Ovary (tissue), 3 donors: ENCODE measurements at regions not wholly inside any gene's neighbourhood (a gene's known extent, or its start where the extent isn't known, plus 50 kb on each side); places are given as distances from the start of the nearest gene placed in this dataset.

Experiments
- CTCF ChIP-seq, 3 donors: fragments of 450-650 bp in 2 of 3; fragments of 200-600 bp in 1 of 3; IDR thresholded peaks; one replicate each; pipeline versions ENCODE4 v1.5.1 to v1.8.0; 2016 to 2022; ENCODE audit warnings: antibody characterized with exemption in 3 of 3, mild to moderate bottlenecking in 1 of 3
- POLR2A ChIP-seq: fragments of 450-650 bp; IDR thresholded peaks from one replicate; pipeline ENCODE4 v1.6.1; 2017; ENCODE audit warnings: antibody characterized with exemption, mild to moderate bottlenecking, moderate library complexity
- donor health status: DM: no; HTN: no; CAD: no.

DNA sequence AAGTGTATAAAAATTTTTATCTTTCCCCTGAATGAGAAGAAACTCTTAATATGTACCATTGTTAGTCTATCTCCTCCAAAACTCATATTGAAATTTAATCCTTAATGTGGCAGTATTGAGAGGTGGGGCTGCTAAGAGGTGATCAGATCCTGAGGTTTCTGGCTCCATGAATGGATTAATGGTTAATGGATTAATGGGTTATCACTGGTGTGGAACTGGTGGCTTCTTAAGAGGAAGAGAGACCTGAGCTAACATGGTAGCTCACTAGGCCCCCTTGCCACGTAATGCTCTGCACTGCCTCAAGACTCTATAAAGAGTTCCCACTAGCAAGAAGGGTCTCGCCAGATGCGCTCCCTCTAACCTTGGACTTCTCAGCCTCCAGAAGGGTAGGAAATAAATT, 70.6 kb upstream of the ZBTB18 start:
- no peak for TF ChIP-seq CTCF (IDR thresholded peaks at IDR 0.05)
- no peak for TF ChIP-seq POLR2A
